COR-L47 (cell line): ENCODE measurements at regions not wholly inside any gene's neighbourhood (a gene's known extent, or its start where the extent isn't known, plus 50 kb on each side); places are given as distances from the start of the nearest gene placed in this dataset.
"Not testable (repeated sequence)": the region's sequence is repeated elsewhere in the genome, so short reads cannot be mapped to it uniquely, and the experiment has no call there.

Experiments used
- DNase-seq: peaks from one replicate; lab custom pipeline; 2025; lab: John Stamatoyannopoulos, UW

DNA sequence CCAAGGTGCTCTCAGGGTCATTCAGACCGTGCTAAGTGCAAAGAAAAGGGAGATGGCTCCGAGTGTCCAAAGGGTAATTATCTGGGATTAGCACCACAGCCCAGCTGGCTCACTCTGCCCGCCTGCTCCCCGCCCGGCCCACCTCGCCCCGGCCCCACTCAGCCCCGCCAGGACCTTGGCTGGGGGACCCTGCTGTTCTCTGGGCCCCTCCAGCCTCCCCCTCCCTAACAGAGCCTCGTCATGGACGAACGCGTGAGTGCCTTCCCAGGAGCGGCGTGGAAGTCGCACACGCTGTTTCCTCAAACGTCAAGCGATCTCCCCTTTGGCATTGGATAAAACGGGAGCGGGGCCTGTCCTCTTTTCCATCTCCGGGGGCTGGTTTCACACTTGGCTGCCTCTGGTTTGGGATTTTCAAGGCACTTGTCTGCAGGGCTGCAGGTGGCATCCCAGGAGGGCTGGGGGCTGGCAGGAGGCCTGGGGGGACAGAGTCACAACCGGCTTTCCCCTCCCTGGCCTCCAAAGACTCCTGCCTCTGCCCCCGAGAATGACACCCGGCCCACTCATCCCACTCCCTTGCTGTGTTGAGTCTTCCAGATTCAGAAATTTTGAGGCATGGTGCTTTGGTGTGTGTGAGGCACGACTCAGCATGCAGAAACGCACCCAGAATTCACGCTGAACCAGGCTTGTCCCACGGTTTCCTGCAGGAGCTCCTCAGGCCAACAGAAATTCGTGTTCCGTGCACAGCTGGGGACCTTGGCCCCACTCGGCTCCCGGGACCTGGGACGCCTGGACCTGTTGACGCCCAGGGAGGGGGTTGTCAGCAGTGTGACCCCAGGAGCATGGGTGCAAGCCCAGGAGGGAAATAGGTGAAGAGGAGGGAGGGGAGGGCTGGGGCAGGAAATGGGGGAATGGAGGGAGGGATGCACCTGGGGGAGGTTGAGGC is 110.0 kb downstream of the PDGFA start:
- DNase-seq = no peak

DNA sequence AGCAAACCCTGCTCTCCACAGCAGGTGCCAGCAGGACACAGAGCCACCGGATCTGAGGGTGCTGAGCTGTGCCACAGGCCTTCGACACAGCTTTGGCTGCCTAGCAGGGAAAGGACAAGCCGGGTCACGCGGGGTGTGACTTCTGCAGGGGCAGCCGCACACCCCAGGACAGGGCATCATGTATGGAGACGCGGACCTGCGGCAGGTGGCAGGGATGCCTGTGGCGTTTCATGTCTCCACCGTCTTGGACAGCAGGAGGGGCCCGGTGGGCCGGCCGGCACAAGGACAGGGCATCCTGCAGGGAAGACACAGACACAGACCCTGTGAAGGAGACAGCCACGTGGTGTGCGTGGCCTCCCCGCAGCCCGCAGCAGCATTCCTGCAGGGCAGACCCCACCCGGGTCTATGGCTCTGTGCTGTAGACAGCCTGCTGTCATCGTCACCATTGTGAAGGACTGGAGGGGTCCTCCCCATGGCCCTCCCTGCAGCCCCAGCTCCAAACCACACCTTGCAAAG is 109.2 kb downstream of the PDGFA start:
- no peak for DNase-seq

DNA sequence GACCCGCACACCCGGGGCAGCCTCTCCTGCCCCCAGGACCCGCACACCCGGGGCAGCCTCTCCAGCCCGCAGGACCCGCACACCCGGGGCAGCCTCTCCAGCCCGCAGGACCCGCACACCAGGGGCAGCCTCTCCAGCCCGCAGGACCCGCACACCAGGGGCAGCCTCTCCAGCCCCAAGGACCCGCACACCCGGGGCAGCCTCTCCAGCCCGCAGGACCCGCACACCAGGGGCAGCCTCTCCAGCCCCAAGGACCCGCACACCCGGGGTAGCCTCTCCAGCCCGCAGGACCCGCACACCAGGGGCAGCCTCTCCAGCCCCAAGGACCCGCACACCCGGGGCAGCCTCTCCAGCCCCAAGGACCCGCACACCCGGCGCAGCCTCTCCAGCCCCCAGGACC is 108.5 kb downstream of the PDGFA start:
- not testable (repeated sequence) for DNase-seq

DNA sequence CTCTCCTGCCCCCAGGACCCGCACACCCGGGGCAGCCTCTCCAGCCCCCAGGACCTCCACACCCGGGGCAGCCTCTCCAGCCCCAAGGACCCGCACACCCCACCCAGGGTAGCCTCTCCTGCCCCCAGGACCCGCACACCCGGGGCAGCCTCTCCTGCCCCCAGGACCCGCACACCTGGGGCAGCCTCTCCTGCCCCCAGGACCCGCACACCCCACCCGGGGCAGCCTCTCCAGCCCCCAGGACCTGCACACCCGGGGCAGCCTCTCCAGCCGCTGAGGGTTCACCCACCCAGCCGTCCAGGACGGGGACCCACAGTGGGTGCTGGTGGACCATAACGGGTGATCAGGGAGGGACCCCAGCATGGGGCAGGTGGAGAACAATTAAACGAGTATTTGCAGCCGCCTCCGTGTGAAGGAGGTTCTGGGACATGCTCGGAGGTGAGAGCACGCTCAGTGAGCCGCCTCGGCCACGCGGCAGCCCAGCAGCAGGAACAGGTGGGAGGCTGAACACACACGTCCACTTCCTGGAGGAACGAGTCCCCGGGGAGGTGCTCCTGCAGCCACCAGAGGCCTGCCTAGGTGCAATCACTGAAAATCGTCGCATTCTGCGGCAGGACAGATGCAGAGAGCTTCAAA is 107.9 kb downstream of the PDGFA start:
- no peak for DNase-seq

DNA sequence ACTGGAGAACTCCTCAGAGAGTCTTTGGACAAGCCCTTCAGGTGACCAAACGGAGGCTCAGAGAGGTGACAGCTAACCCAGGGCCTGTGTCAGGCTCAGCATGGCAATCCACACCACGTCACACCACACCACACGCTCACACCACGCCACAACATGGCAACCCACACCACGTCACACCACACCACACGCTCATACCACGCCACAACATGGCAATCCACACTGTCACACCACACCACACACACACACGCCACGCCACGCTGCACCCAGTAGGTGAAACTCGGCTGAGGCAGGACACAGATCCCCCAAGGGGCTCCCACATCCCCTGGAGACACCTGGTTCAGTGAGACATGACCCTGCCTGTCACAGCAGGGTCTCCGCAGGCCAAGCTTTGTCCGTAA is 107.3 kb downstream of the PDGFA start:
- no peak for DNase-seq

DNA sequence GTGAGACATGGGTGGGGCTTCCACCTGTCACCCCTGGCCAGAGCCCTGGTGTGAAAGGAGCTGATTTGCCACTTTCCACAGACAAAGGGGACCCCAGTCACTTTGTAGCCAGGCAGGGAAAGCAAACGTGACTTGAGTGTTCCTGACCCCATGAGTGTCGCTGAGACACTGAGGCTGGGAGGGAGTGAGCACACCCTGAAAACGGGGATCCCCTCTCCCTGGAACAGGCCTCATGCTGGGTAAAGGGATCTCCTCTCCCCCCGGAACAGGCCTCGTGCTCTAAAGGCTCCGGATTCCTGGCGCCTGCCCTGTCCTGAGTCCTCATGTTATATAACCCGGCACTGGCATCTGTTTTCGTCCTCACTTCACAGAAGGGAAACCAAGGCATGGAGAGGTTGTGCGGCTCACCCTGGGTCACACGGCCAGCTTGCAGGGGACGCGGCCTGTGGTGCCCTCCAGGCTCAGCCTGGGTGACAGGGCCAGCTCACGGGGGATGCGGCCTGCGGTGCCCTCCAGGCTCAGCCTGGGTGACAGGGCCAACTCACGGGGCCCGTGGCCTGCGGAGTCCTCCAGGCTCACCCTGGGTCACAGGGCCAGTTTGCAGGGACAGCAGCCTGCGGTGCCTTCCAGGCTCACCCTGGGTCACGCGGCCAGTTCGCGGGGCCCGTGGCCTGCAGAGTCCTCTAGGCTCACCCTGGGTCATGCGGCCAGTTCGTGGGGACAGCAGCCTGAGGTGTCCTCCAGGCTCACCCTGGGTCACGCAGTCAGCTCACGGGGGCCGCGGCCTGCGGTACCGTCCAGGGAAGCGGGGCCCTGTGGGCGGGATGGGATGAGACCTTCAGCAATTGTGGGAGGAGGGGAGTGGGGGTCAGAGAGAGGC is 104.7 kb downstream of the PDGFA start:
- DNase-seq = no peak

DNA sequence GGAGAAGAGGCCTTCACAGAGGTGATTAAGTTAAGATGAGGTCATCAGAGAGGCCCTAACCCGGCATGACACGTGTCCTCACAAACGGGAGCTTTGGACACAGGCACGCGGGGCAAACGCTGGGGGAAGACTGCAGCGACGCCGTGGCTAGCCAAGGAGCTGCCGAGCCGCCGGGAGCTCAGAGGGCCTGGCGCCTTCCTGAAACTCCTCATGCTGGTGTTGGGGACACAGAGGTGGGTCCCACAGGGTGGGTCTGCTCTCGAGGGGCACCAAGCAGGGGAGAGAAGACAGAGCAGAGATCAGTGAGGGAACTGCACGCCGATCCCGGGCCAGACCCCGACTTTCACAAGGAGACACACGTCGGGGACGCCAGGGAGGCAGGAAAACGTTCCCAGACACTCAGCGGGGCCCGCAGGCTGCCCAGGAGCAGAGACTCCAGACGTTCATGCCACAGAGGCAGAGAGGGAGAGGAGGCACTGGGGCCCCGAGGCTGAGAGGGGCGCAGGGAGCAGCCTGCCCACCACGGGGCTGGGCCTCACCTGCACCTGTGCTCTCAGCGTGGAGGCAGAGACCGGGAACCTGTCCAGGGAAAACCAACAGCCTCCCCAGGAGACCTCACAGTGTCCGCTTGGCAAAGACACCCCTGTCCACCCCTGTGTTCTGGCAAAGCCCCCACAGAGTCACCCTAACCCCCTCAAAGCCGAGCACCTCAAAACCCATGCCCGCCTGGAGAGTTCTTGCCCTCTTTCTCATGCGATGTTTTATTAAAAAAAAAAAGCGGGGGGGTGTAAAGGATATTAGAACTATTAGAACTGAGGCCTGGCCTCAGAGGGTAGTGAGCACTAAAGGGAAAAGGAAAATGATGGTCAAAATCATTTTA is 103.8 kb downstream of the PDGFA start:
- DNase-seq = no peak

DNA sequence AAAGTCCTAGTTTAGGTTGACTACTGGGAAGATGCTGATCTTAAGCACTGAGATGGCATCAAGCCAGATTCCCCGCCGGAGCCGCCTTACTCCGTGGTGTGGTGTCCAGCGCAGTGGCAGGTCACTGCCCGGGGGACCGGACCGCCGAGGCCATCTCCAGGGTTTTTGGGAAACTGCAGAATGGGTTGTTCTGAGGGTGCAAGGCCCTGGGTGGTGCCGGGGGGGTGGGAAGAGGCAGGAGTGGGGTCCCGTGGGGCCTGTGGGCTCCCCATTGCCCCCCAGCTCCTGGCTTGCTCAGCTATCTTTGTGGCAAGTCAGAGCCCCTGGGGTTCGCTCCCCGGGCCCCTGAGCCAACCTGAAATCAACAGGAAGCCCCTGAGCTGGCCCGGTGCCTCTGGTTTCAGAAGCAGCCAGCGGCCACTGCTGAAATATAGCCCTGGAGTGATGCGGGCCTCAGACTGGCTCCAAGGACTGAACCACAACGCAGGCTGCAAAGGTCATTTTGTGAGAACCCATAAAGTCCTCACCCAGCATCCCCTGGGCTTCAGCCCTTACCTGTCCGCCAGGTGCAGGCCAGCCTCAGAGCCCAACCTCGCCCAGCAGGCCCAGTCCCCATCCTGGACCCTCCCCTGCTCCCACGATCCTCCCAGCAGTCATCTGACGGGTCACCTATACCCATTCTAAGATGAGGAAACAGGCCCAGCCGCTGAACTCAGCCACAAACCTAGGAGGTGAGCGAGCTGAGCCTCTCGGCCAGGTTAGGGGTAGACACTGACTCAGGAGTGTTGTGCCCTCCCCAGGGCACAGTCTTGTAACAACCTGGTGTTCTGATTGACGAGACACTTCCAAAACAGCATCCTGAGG is 102.7 kb downstream of the PDGFA start:
- DNase-seq = no peak

DNA sequence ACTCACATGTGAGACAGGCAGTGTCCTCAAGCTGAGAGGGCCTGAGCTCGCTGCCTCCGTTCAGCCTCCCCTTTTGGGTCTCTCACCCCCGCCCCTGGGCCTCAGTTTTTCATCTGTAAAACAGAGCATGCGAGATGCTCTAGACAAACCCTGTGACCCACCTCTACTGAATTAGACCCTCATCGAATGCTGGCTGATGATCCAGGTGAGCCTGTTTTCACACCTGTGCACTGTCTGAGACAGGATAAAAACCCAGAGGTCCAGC is 102.1 kb downstream of the PDGFA start:
- no peak for DNase-seq

DNA sequence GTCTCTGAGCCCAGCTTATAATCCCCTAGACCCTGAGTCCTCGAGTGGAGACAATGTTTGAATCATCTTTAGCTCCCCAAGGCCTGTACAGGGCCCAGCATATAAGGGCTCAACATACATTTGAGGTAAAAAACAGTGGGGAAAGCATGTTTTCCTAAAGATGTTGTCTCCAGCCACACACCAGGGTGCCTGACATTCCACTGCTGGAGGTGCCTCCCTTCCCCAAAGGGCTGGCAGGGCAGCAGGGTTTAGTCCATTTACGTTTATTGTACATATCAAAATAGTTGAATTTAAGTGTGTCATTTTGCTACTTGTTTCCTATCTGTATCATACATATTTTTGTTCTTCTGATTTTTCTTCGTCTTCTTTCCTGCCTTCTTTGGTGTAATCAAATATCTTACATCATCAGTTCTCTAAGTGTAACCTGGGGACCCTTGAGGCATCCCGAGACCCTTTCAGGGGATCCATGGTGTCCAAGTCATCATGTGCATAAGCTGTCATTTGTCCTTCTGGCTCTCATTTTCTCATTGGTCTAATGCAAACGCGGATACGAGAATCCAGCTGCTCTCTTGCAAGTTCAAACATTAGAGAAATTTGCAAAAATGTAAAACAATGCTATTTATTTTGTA is 101.6 kb downstream of the PDGFA start:
- no peak for DNase-seq

DNA sequence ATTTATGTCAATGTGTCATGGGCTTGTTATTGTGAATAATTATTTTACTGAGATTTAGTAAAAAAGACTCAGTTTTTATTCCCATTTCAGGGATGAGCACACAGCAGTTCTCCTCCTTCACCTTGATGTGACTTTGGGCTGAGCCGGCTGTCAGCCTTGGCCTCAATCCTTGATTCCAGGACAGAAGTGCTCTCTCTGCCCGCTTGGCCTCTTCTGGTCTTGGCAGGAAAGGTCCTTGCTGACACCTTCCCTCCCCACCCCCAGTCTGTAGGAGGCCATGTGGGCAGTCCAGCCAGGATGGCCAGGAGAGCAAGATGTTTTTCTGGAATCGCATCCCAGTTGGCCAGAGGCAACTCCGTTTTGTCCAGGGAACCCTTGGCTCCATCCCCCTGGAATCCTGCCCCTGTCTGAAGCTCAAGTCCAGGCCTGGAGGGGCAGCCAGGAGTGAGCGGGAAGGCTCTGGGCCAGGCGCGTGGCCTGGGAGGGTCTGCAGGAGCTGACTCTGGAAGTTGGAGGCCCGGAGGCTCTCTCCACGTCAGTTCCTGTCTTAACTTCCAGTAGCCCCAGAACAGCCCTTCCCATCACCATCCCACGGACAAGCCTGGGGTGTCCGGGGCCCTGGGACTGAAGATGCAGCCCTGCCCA is 100.9 kb downstream of the PDGFA start:
- no peak for DNase-seq

DNA sequence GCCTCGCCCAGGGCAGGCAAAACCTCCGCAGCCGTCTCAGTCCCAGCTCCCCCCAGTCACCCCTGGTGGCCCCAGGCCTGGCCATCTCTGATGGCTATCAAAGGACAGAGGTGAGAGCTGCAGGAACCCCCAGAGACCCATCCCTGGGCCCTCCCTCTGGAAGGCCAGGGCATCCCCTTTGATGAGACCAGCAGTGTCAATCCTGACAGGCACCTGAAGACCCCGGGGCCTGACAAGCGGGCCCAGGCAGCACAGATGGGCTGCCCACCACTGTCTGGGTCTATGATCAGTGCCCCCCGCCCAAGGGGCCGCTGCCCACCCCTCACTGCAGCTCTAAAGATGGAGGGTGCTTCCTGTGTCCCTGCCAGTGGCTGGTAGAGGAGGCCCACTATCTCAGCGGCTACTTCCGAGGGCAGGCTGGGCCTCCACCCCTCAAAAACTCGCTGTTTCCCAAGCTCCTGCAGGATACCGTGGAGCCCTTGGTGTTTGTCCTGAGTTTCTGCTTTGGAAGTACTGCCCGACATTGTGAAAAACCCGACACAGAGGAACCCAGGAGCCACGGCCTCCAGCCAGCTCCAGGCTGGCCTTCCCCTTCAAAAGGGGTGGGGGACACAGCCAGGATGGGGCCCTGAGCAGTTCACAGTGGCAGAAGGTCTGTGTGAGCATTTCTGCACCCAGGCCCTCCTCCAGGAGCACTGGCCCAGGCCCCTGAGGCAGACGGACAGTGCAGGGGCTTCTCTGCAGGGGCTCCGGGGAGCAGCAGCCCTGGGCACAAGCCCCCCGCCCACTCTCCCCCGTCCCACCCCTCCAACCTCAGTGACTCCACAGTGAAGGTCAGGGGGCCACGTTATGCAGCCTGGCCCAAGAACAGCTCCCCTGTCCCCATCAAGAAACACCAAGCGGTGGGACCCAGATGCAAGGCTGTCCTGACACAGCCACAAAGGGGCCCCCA is 99.2 kb downstream of the PDGFA start:
- DNase-seq = no peak

DNA sequence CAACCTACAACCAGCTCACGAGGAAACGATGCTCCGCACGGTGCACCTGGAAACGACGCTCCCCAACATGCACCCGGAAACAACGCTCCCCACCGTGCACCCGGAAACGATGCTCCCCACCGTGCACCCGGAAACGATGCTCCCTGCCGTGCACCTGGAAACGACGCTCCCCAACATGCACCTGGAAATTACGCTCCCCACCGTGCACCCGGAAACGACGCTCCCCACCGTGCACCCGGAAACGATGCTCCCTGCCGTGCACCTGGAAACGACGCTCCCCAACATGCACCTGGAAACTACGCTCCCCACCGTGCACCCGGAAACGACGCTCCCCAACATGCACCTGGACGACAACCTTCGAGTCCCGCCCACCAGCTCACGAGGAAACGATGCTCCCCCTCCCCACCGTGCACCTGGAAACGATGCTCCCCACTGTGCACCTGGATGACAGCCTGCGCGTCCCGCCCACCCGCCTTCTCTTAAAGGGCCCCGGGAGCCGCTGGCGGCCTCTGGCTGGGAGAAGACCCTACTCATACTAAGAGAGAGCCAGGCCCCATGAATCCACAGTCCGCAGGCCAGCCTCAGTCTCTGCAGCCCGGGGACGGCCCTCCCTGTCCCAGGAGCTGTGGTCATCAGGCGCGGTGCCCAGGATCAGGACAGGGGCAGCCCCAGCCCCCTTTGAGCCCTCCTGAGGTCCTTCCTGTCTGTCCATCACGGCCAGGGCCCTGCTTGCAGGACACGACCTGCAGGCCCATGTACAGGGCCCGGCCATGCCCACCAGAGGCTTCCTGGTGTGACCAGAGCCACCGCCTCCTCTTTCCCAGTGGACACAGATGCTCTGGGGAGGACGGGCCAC is 98.3 kb downstream of the PDGFA start:
- peak; percentile 91 for DNase-seq

DNA sequence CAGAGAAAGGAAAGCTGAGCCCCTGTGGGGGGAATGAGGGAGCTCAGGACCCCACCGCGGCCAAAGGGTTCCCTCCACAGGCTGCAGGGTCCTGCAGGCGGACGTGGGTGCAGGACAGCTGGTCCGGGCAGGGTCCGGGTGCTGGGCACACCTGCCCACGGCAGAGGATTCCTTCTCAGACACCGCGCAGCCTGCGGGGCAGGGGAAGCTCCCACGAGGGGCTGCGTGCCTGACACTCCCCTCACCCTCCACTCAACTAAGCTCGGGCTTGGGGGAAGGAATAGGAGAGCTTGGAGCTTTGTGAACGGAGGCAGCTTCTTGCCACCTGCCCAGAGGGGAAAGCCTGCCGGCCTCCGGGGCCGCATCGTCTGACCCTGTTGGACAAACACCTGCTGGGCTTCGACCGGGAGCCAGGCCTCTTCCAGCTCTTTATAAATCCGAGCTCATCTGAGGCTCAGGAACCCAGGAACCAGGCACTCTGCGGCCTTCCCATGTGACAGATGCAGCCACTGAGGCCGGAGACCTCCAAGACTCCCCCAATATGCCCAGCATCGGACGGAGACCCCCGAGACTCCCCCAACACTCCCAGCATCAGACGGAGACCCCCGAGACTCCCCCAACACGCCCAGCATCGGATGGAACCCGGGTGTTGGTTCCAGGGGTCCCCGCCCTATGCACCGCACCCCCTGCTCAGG is 97.3 kb downstream of the PDGFA start:
- no peak for DNase-seq

DNA sequence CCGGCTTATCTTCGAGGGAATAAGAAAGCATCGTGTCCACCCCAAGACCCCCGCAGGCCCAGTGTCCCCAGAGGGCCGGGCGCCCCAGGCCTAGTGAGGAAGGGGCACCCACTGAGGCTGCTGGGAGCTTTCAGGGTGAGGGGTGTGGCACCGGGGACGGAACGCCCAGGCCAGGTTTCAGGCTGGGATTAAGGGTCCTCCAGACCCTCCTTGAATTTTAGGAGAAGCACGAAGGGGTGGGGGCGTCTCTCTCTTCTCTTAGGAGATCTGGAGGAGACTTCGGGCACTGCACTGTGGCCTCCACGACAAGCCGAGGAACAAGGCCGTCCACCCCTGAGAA is 96.8 kb downstream of the PDGFA start:
- DNase-seq = no peak

DNA sequence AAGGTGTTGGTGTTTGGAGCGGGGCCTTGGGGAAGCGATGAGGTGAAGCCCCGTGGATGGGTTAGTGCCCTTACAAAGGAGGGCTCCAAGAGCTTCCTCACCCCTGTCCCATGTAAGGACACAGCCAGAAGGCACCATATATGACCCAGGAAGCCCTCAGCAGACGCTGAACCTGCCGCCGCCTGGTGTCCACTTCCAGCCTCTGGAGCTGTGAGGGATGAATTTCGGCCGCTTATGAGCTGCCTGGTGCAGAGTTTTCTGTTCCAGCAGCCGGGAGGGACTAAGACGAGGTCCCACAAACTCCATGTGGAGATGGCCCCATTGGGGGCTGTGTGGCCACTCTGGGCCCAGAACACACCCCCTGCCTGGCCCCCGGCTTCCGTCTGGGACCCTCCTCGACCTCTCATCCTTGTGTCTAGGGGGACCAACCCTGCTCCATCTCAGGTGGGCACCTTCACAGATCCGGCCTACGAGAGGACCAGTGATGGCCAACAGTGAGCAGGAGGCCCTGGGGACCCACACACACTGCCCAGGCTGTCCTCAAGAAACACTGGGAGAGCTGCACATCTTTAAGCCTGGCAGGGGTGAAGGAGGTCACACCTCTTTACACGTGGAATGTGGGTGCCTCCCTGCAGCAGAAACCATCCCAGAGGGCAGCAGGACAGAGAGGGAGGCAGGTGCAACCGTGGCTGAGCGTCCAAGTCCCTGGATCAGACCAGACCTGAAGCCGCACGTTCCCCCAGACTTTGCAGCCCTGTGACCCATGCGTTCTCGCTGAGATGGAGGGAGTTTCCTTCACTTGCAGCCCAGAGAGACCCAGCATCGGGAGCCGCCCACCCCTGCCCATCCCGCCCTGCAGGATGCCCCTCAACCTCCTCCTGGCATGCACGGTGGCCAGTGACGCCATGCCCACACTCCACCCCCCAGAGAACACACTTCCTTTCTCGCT is 96.1 kb downstream of the PDGFA start:
- no peak for DNase-seq
